Neural cell (in vitro differentiated cells): ENCODE measurements at regions not wholly inside any gene's neighbourhood (a gene's known extent, or its start where the extent isn't known, plus 50 kb on each side); places are given as distances from the start of the nearest gene placed in this dataset.

ENCODE experiments used
- H2AFZ ChIP-seq: fragments of 200-600, 300-800 bp; sonication (generic), shearing (Covaris generic); 2 replicates; pipeline ENCODE4 v1.6.0; 2014; ENCODE audit warnings: low read depth, mild to moderate bottlenecking, antibody characterized with exemption, low read length, moderate library complexity
- H3F3A ChIP-seq: fragments of 200-600 bp; shearing (Covaris generic); 2 replicates; pipeline ENCODE4 v1.6.1; 2016; ENCODE audit warnings: mild to moderate bottlenecking, moderate library complexity, mixed read lengths, antibody characterized with exemption, low read length; ENCODE audit not compliant: insufficient read depth, poor library complexity, severe bottlenecking
- H3K27ac ChIP-seq: fragments of 200-600, 300-800 bp; sonication (generic), shearing (Covaris generic); 2 replicates; pipeline ENCODE4 v1.5.1; 2014; ENCODE audit warnings: mild to moderate bottlenecking, low read length, moderate library complexity
- H3K27me3 ChIP-seq: fragments of 300-800, 200-600 bp; sonication (generic), shearing (Covaris generic); 2 replicates; pipeline ENCODE4 v1.6.0; 2014; ENCODE audit warnings: mild to moderate bottlenecking, low read depth, low read length, moderate library complexity; ENCODE audit not compliant: insufficient read depth
- H3K36me3 ChIP-seq: fragments of 300-800, 200-600 bp; sonication (generic), shearing (Covaris generic); 2 replicates; pipeline ENCODE4 v1.5.1; 2014; ENCODE audit warnings: mild to moderate bottlenecking, antibody characterized with exemption, low read length, moderate library complexity; ENCODE audit not compliant: insufficient read depth
- H3K4me2 ChIP-seq: fragments of 300-800, 200-600 bp; sonication (generic), shearing (Covaris generic); 2 replicates; pipeline ENCODE4 v1.6.0; 2014; ENCODE audit warnings: mild to moderate bottlenecking, low read length
- H3K4me3 ChIP-seq: fragments of 300-800, 200-600 bp; sonication (generic), shearing (Covaris generic); 2 replicates; pipeline ENCODE4 v1.5.1; 2014; ENCODE audit warnings: mild to moderate bottlenecking, low read length, moderate library complexity
- H3K79me2 ChIP-seq: fragments of 200-600 bp; shearing (Covaris generic); replicated peaks from 2 replicates; pipeline ENCODE4 v1.6.0; 2014; ENCODE audit warnings: mild to moderate bottlenecking, low read length, moderate library complexity; ENCODE audit not compliant: insufficient read depth
- H3K9ac ChIP-seq: fragments of 300-800, 200-600 bp; sonication (generic), shearing (Covaris generic); 2 replicates; pipeline ENCODE4 v1.6.1; 2016; ENCODE audit warnings: mild to moderate bottlenecking, low read length, mixed read lengths
- H3K9me2 ChIP-seq: fragments of 200-600 bp; shearing (Covaris generic); 2 replicates; pipeline ENCODE4 v1.6.1; 2016; ENCODE audit warnings: mild to moderate bottlenecking, low read length, mixed read lengths; ENCODE audit not compliant: insufficient read depth
- H3K9me3 ChIP-seq: fragments of 200-600, 300-800 bp; sonication (generic), shearing (Covaris generic); 2 replicates; pipeline ENCODE4 v1.6.1; 2016; ENCODE audit warnings: mild to moderate bottlenecking, mixed run types, low read length, moderate library complexity, mixed read lengths
- H4K20me1 ChIP-seq: fragments of 200-600 bp; shearing (Covaris generic); 2 replicates; pipeline ENCODE4 v1.6.1; 2016; ENCODE audit warnings: mild to moderate bottlenecking, mixed run types; ENCODE audit not compliant: insufficient read depth
- CTCF ChIP-seq: fragments of 450-650 bp; IDR thresholded peaks from 2 replicates; pipeline ENCODE4 v1.5.1; 2014; ENCODE audit warnings: antibody characterized with exemption, mild to moderate bottlenecking, moderate library complexity; ENCODE audit not compliant: poor library complexity, severe bottlenecking
- EP300 ChIP-seq: fragments of 450-650 bp; conservative IDR thresholded peaks from 2 replicates; pipeline ENCODE4 v1.6.1; 2014; ENCODE audit warnings: antibody characterized with exemption, mild to moderate bottlenecking, moderate library complexity; ENCODE audit not compliant: poor library complexity, severe bottlenecking
- EZH2 ChIP-seq: fragments of 200-600, 300-800 bp; shearing (Covaris generic), sonication (generic); IDR thresholded peaks from 2 replicates; pipeline ENCODE4 v1.6.1; 2014; ENCODE audit warnings: antibody characterized with exemption, low read length, borderline replicate concordance, mild to moderate bottlenecking; ENCODE audit not compliant: insufficient read depth, poor library complexity, severe bottlenecking
- MXI1 ChIP-seq: fragments of 450-650 bp; conservative IDR thresholded peaks from 2 replicates; pipeline ENCODE4 v1.6.1; 2014; ENCODE audit warnings: antibody characterized with exemption, mild to moderate bottlenecking; ENCODE audit not compliant: poor library complexity, severe bottlenecking
- POLR2AphosphoS5 ChIP-seq: IDR thresholded peaks from 2 replicates; pipeline ENCODE4 v1.6.1; 2012
- RAD21 ChIP-seq: fragments of 450-650 bp; conservative IDR thresholded peaks from 2 replicates; pipeline ENCODE4 v1.6.1; 2014; ENCODE audit warnings: antibody characterized with exemption, mild to moderate bottlenecking, moderate library complexity
- REST ChIP-seq: IDR thresholded peaks from 2 replicates; pipeline ENCODE4 v1.6.1; 2012; ENCODE audit warnings: borderline replicate concordance
- SMC3 ChIP-seq: fragments of 450-650 bp; conservative IDR thresholded peaks from 2 replicates; pipeline ENCODE4 v1.6.1; 2014; ENCODE audit warnings: antibody characterized with exemption, mild to moderate bottlenecking, moderate library complexity; ENCODE audit not compliant: poor library complexity
- TAF1 ChIP-seq: IDR thresholded peaks from 2 replicates; pipeline ENCODE4 v1.6.1; 2012; ENCODE audit warnings: low read depth

GRCh38 chr2:147740211-147740927 is 104.5 kb upstream of the ACVR2A start:
- H2AFZ ChIP-seq = no peak overlapping the region
- H3K4me2 ChIP-seq = no peak overlapping the region
- no peaks in the 10 kb centered on the region for H3K9me3 ChIP-seq
- H4K20me1 ChIP-seq = no peaks in the 10 kb centered on the region
- H3K36me3 ChIP-seq = no peaks in the 10 kb centered on the region
- no peak overlapping the region for H3K27ac ChIP-seq
- H3F3A ChIP-seq = no peaks in the 10 kb centered on the region
- H3K4me3 ChIP-seq = no peak overlapping the region
- no peaks in the 10 kb centered on the region for H3K9me2 ChIP-seq
- H3K79me2 ChIP-seq = no peaks in the 10 kb centered on the region
- no peaks in the 10 kb centered on the region for H3K27me3 ChIP-seq
- TF ChIP-seq MXI1 (no peak), REST (no peak), EP300 (no peak), TAF1 (no peak), EZH2 (no peak)
- no peak overlapping the region for H3K9ac ChIP-seq

- Histone ChIP-seq H2AFZ (no peak overlapping the region), H3K27ac (no peak overlapping the region), H3K79me2 (no peaks in the 10 kb centered on the region), H4K20me1 (no peaks in the 10 kb centered on the region), H3F3A (no peaks in the 10 kb centered on the region), H3K9me3 (no peaks in the 10 kb centered on the region), H3K9ac (no peak overlapping the region), H3K27me3 (no peaks in the 10 kb centered on the region), H3K4me3 (no peak overlapping the region), H3K4me2 (no peak overlapping the region), H3K36me3 (no peaks in the 10 kb centered on the region), H3K9me2 (no peaks in the 10 kb centered on the region)
- no peak for TF ChIP-seq SMC3
- no peak for TF ChIP-seq TAF1
- no peak for TF ChIP-seq MXI1
- TF ChIP-seq CTCF = no peak
- no peak for TF ChIP-seq EZH2
- no peak for TF ChIP-seq POLR2AphosphoS5
- TF ChIP-seq RAD21 = no peak
- no peak for TF ChIP-seq EP300
- TF ChIP-seq REST = no peak
These were observed 105.3 kb upstream of the ACVR2A start for GRCh38 chr2:147739508-147739907.
